DOHH2 (cell line): ENCODE measurements at regions not wholly inside any gene's neighbourhood (a gene's known extent, or its start where the extent isn't known, plus 50 kb on each side); places are given as distances from the start of the nearest gene placed in this dataset.

Source experiments
- H3F3A ChIP-seq: fragments of 200-600 bp; sonication (generic), shearing (Covaris generic); 2 replicates; pipeline ENCODE4 v1.6.0; 2016; ENCODE audit warnings: antibody characterized with exemption, mild to moderate bottlenecking; ENCODE audit not compliant: control insufficient read depth, insufficient read depth
- H3K27ac ChIP-seq: fragments of 200-600 bp; sonication (generic); 2 replicates; pipeline ENCODE4 v1.5.1; 2014; ENCODE audit warnings: low read depth, mild to moderate bottlenecking, low read length, moderate library complexity
- H3K27me3 ChIP-seq: fragments of 200-600 bp; sonication (generic); 2 replicates; pipeline ENCODE4 v1.6.1; 2014; ENCODE audit warnings: mild to moderate bottlenecking, low read length, mixed read lengths; ENCODE audit not compliant: control insufficient read depth
- H3K36me3 ChIP-seq: fragments of 200-600 bp; sonication (generic); 2 replicates; pipeline ENCODE4 v1.6.1; 2014; ENCODE audit warnings: mild to moderate bottlenecking, low read length, moderate library complexity, mixed read lengths; ENCODE audit not compliant: control insufficient read depth
- H3K4me1 ChIP-seq: fragments of 200-600 bp; sonication (generic); 2 replicates; pipeline ENCODE4 v1.6.1; 2014; ENCODE audit warnings: mild to moderate bottlenecking, low read length, mixed read lengths; ENCODE audit not compliant: control insufficient read depth
- H3K4me2 ChIP-seq: fragments of 200-600 bp; sonication (generic); 2 replicates; pipeline ENCODE4 v1.6.0; 2014; ENCODE audit warnings: mild to moderate bottlenecking, low read length, moderate library complexity
- H3K4me3 ChIP-seq: fragments of 200-600 bp; sonication (generic); 2 replicates; pipeline ENCODE4 v1.5.1; 2014; ENCODE audit warnings: mild to moderate bottlenecking, low read length, mixed read lengths
- H3K79me2 ChIP-seq: fragments of 200-600 bp; sonication (generic); 2 replicates; pipeline ENCODE4 v1.6.1; 2014; ENCODE audit warnings: mild to moderate bottlenecking, low read length, mixed read lengths; ENCODE audit not compliant: control insufficient read depth
- H3K9me2 ChIP-seq: fragments of 200-600 bp; sonication (generic); replicated peaks from 2 replicates; pipeline ENCODE4 v1.6.1; 2014; ENCODE audit warnings: mild to moderate bottlenecking, low read length, mixed read lengths; ENCODE audit not compliant: control insufficient read depth
- H3K9me3 ChIP-seq: fragments of 200-600 bp; sonication (generic); 2 replicates; pipeline ENCODE4 v1.6.1; 2014; ENCODE audit warnings: antibody characterized with exemption, low read length, mixed read lengths; ENCODE audit not compliant: control insufficient read depth, insufficient read depth
- H4K20me1 ChIP-seq: fragments of 200-600 bp; sonication (generic); 2 replicates; pipeline ENCODE4 v1.6.0; 2014; ENCODE audit warnings: low read depth, mild to moderate bottlenecking, antibody characterized with exemption, low read length, moderate library complexity; ENCODE audit not compliant: control insufficient read depth, insufficient read depth
- CTCF ChIP-seq: fragments of 200-600 bp; sonication (generic); IDR thresholded peaks from one replicate; pipeline ENCODE4 v1.5.1; 2014; ENCODE audit warnings: antibody characterized with exemption, mild to moderate bottlenecking, low read depth, low read length; ENCODE audit not compliant: poor library complexity, severe bottlenecking
- EZH2phosphoT487 ChIP-seq: fragments of 200-600 bp; sonication (generic); IDR thresholded peaks from 2 replicates; pipeline ENCODE4 v1.6.1; 2017; ENCODE audit warnings: borderline replicate concordance, mild to moderate bottlenecking, antibody characterized with exemption, low read length, moderate library complexity, mixed read lengths

GRCh38 chr1:114298008-114298407, 144.3 kb upstream of the SYT6 start:
- Histone ChIP-seq H3K4me2 (no peak overlapping the region), H3K4me3 (no peak overlapping the region), H3K36me3 (no peaks in the 10 kb centered on the region), H3F3A (no peaks in the 10 kb centered on the region), H3K27me3 (0 out of 2 replicates have a peak, but pooled peaks cover 4% of the 10 kb centered on the region), H3K9me2 (no peaks in the 10 kb centered on the region), H3K27ac (no peak overlapping the region), H4K20me1 (no peaks in the 10 kb centered on the region), H3K79me2 (no peaks in the 10 kb centered on the region), H3K4me1 (no peaks in the 10 kb centered on the region), H3K9me3 (no peaks in the 10 kb centered on the region)
- TF ChIP-seq CTCF (no peak), EZH2phosphoT487 (no peak)

- Histone ChIP-seq H3K36me3 (no peaks in the 10 kb centered on the region), H3K79me2 (no peaks in the 10 kb centered on the region), H3K9me2 (no peaks in the 10 kb centered on the region), H3K9me3 (no peaks in the 10 kb centered on the region), H3K4me1 (no peaks in the 10 kb centered on the region), H4K20me1 (no peaks in the 10 kb centered on the region), H3K27me3 (0 out of 2 replicates have a peak, but pooled peaks cover 4% of the 10 kb centered on the region), H3K4me3 (no peak overlapping the region), H3F3A (no peaks in the 10 kb centered on the region), H3K27ac (no peak overlapping the region), H3K4me2 (no peak overlapping the region)
- TF ChIP-seq EZH2phosphoT487 (no peak), CTCF (no peak)
Observed at GRCh38 chr1:114296413-114296812, 142.7 kb upstream of the SYT6 start.

- no peaks in the 10 kb centered on the region for H3K36me3 ChIP-seq
- no peaks in the 10 kb centered on the region for H3K4me1 ChIP-seq
- H3K79me2 ChIP-seq, result no peaks in the 10 kb centered on the region
- H3K27me3 ChIP-seq, result 0 out of 2 replicates have a peak, but pooled peaks cover 4% of the 10 kb centered on the region
- H3K4me3 ChIP-seq, result no peak overlapping the region
- no peaks in the 10 kb centered on the region for H4K20me1 ChIP-seq
- TF ChIP-seq EZH2phosphoT487, result no peak
- no peak for TF ChIP-seq CTCF
- H3K9me2 ChIP-seq, result no peaks in the 10 kb centered on the region
- H3K4me2 ChIP-seq, result no peak overlapping the region
- H3K9me3 ChIP-seq, result no peaks in the 10 kb centered on the region
- H3F3A ChIP-seq, result no peaks in the 10 kb centered on the region
- no peak overlapping the region for H3K27ac ChIP-seq
Observed at GRCh38 chr1:114295321-114295720, 141.7 kb upstream of the SYT6 start.

- H3F3A ChIP-seq, result no peaks in the 10 kb centered on the region
- H3K79me2 ChIP-seq, result no peaks in the 10 kb centered on the region
- no peak overlapping the region for H3K4me3 ChIP-seq
- no peaks in the 10 kb centered on the region for H3K4me1 ChIP-seq
- H3K27ac ChIP-seq, result no peak overlapping the region
- no peaks in the 10 kb centered on the region for H4K20me1 ChIP-seq
- no peaks in the 10 kb centered on the region for H3K27me3 ChIP-seq
- no peaks in the 10 kb centered on the region for H3K36me3 ChIP-seq
- H3K9me2 ChIP-seq, result no peaks in the 10 kb centered on the region
- TF ChIP-seq CTCF (no peak), EZH2phosphoT487 (no peak)
- H3K4me2 ChIP-seq, result no peak overlapping the region
- no peaks in the 10 kb centered on the region for H3K9me3 ChIP-seq
Observed at GRCh38 chr1:114292835-114293234, 139.2 kb upstream of the SYT6 start.
